Glutamatergic neuron (in vitro differentiated cells): ENCODE measurements at regions not wholly inside any gene's neighbourhood (a gene's known extent, or its start where the extent isn't known, plus 50 kb on each side); places are given as distances from the start of the nearest gene placed in this dataset.

Source experiments
- DNase-seq: peaks from one replicate; pipeline ENCODE4 v3.0.0; 2022
- H3K27ac Mint-ChIP-seq: one replicate; pipeline ENCODE4 v1.8.0; 2020; ENCODE audit warnings: mild to moderate bottlenecking, mixed read lengths, inconsistent platforms; ENCODE audit not compliant: unreplicated experiment
- H3K27me3 Mint-ChIP-seq: one replicate; pipeline ENCODE4 v1.8.0; 2020; ENCODE audit warnings: mild to moderate bottlenecking, moderate library complexity, mixed read lengths, inconsistent platforms; ENCODE audit not compliant: unreplicated experiment
- H3K36me3 Mint-ChIP-seq: one replicate; pipeline ENCODE4 v1.8.0; 2020; ENCODE audit warnings: mild to moderate bottlenecking, mixed read lengths, inconsistent platforms; ENCODE audit not compliant: unreplicated experiment
- H3K4me1 Mint-ChIP-seq: one replicate; pipeline ENCODE4 v1.8.0; 2020; ENCODE audit warnings: mild to moderate bottlenecking, low read depth, mixed read lengths, inconsistent platforms; ENCODE audit not compliant: unreplicated experiment
- H3K4me3 Mint-ChIP-seq: one replicate; pipeline ENCODE4 v1.8.0; 2020; ENCODE audit warnings: mild to moderate bottlenecking, mixed read lengths, inconsistent platforms; ENCODE audit not compliant: unreplicated experiment
- H3K9me3 Mint-ChIP-seq: one replicate; pipeline ENCODE4 v1.8.0; 2020; ENCODE audit warnings: mild to moderate bottlenecking, moderate library complexity, mixed read lengths, inconsistent platforms; ENCODE audit not compliant: unreplicated experiment
- TF ChIP-seq, protein P1 (sequence below): fragments of 200-600 bp; sonication (generic); IDR thresholded peaks from one replicate; pipeline ENCODE4 v1.5.0; 2021; ENCODE audit not compliant: partially characterized antibody, unreplicated experiment

DNA sequence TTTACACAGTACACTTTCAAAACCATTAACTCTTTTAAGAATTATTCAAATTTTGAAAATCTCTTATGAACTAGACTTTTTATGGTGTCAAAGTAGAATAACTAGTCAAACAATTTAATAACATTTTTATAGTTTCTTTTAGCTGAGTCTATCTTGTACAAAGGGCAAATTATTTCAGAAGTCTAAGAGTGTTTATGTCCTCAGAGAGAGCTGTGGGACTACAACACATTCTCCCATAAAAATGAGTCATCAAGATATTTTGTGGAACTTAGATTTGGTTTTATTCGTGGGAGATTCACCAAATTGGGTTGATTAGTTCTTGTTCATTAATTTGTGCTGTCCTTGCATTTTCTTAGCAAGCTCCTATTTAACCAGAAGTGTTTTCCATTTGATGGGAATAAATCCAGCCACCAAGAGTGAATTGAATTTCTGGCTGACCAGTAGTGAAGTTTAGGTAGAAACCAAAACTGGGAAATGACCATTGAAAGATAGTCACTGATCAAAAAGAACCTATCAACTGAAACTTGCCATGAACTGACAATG is 291.0 kb downstream of the DLEU7 start:
- Mint-ChIP-seq H3K4me3 (no peak overlapping the region), H3K4me1 (no peaks in the 10 kb centered on the region), H3K27me3 (no peaks in the 10 kb centered on the region), H3K36me3 (no peaks in the 10 kb centered on the region), H3K27ac (no peak overlapping the region), H3K9me3 (peaks cover 4% of the 10 kb centered on the region)
- TF ChIP-seq, protein P1, sequence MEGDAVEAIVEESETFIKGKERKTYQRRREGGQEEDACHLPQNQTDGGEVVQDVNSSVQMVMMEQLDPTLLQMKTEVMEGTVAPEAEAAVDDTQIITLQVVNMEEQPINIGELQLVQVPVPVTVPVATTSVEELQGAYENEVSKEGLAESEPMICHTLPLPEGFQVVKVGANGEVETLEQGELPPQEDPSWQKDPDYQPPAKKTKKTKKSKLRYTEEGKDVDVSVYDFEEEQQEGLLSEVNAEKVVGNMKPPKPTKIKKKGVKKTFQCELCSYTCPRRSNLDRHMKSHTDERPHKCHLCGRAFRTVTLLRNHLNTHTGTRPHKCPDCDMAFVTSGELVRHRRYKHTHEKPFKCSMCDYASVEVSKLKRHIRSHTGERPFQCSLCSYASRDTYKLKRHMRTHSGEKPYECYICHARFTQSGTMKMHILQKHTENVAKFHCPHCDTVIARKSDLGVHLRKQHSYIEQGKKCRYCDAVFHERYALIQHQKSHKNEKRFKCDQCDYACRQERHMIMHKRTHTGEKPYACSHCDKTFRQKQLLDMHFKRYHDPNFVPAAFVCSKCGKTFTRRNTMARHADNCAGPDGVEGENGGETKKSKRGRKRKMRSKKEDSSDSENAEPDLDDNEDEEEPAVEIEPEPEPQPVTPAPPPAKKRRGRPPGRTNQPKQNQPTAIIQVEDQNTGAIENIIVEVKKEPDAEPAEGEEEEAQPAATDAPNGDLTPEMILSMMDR = no peak
- no peak for DNase-seq

DNA sequence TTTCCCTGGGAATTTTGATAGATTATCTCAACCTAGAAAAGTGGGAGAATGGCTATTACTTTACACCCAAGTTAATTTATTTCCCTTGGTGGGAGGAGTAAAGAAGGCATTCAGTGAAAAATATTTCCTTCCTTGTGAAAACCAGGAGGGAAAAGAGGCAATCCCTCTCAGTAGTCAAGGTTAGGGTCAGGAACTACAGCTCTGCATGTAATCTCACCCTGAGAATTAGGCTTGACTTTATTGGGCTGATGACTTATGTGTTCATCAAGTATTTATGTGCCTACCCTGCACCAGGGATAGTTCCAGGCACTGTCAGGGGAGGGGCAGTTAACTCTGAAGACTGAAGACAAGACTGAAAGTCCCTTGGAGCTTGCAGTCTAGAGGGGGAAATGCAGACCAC is 281.8 kb downstream of the DLEU7 start:
- no peaks in the 10 kb centered on the region for H3K9me3 Mint-ChIP-seq
- DNase-seq = no peak
- no peak overlapping the region for H3K4me3 Mint-ChIP-seq
- no peaks in the 10 kb centered on the region for H3K27me3 Mint-ChIP-seq
- TF ChIP-seq, protein P1 = no peak
- H3K4me1 Mint-ChIP-seq = no peaks in the 10 kb centered on the region
- H3K27ac Mint-ChIP-seq = no peak overlapping the region
- H3K36me3 Mint-ChIP-seq = peaks cover 3% of the 10 kb centered on the region

DNA sequence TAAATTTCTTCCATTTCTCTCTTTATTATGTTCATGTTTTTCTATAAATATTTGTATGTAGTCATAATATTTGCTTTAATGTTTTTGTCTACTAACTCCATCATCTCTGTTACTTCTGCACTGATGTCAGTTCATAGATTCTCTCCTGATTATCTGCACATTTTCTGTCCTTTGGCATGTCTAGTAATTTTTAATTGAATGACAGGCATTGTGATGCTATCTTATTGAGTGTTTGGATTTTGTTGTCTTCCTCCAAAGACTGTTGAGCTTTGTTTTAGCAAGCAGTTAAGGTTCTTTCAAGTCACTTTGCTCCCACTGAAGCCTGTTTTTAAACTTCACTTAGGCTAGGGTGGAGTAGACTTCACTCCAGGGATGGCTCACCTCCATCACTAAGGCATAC is 276.8 kb downstream of the DLEU7 start:
- Mint-ChIP-seq H3K27ac (no peak overlapping the region), H3K27me3 (no peaks in the 10 kb centered on the region), H3K9me3 (peaks cover 2% of the 10 kb centered on the region), H3K4me1 (no peaks in the 10 kb centered on the region), H3K36me3 (peaks cover 8% of the 10 kb centered on the region), H3K4me3 (no peak overlapping the region)
- no peak for DNase-seq
- TF ChIP-seq, protein P1 = no peak

DNA sequence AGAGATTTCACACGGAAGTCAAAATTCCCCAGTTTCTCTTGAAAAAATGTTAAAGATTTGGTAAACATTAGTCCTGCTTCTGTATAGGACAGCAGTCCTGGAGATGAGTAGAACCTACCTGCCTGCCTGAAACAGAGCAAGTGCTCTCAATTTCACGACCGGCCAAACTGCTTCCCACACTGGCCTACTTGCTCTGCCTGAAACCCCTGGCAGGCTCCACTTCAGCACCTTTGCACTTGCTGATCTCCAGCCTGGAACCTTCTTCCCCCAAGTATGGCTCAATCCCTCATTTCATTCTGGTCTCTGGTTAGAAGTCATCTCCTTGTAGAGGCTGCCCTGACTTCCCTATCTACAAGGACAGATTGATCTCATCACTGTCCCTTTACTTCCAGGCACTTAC is 271.4 kb downstream of the DLEU7 start:
- no peak for DNase-seq
- H3K9me3 Mint-ChIP-seq = peaks cover 2% of the 10 kb centered on the region
- no peaks in the 10 kb centered on the region for H3K4me1 Mint-ChIP-seq
- TF ChIP-seq, protein P1 = no peak
- H3K27ac Mint-ChIP-seq = no peak overlapping the region
- H3K27me3 Mint-ChIP-seq = no peaks in the 10 kb centered on the region
- H3K36me3 Mint-ChIP-seq = peaks cover 2% of the 10 kb centered on the region
- H3K4me3 Mint-ChIP-seq = no peak overlapping the region

DNA sequence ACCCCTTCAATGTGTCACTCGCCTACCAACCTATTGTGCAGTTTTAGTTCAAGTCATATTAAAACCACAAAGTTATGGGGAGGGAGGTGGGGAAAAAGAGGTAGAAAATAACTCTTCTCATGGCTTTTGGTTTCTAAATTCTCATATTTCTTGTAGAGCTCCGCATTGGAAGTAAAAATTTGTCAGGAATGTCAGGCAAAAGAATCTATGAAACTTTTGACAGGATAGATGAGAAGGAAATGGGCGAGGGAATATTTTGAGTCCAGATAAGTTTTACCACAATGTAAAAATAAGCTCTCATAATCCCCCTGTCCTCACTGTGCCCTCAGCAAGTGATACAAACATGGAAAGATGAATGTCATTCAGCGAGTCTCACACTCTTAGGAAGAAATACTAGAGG is 270.4 kb downstream of the DLEU7 start:
- H3K9me3 Mint-ChIP-seq = peaks cover 2% of the 10 kb centered on the region
- no peaks in the 10 kb centered on the region for H3K4me1 Mint-ChIP-seq
- TF ChIP-seq, protein P1 = no peak
- DNase-seq = no peak
- H3K27ac Mint-ChIP-seq = no peak overlapping the region
- H3K4me3 Mint-ChIP-seq = no peak overlapping the region
- H3K36me3 Mint-ChIP-seq = no peaks in the 10 kb centered on the region
- no peaks in the 10 kb centered on the region for H3K27me3 Mint-ChIP-seq
